Occipital lobe (tissue), 1 donor: ENCODE measurements at regions not wholly inside any gene's neighbourhood (a gene's known extent, or its start where the extent isn't known, plus 50 kb on each side); places are given as distances from the start of the nearest gene placed in this dataset.
"Not testable (repeated sequence)": the region's sequence is repeated elsewhere in the genome, so short reads cannot be mapped to it uniquely, and the experiment has no call there.

Experiments used
- DNase-seq: peaks from one replicate; lab custom pipeline; 2025; lab: John Stamatoyannopoulos, UW

- no peak for DNase-seq
Measured at GRCh38 chr18:38883111-38883510, 1317.5 kb upstream of the CELF4 start.

DNA sequence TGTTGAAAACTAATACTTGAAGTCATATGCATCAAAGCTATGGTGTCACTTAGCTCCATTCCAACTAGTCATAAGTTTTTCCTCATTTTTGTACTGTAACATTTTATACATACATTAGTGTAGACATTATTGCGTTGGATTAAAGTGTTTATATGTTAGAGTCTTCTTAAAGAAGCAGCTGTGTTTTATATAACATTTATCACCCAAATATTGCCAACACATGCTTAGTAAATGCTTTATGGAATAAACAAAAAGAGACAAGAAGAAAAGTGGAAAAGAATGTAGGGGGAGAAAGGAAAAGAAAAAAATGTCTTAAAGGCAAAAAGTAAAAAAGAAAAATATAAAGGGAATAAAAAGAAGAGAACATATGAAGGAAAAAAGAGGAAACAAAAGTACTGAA is 1314.3 kb upstream of the CELF4 start:
- DNase-seq, result no peak

DNA sequence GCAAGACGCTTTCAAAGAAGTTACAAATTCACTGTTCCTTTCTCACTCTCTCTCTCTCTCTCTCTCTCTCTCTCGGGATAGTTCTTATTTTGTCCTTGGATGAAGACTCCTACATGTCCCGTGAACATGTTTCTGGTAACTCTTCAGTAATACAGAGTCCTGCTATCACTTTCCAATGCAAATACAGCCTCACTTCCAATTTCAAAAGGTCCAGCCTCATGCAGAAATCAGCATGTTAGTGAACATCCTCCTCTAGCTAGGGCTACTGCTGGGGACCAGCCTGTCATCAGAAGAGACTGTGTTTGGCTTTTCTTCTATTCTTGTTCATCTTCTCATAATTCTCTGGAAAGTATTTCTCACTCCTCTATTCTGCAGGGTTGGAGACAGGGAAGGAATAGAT is 1306.7 kb upstream of the CELF4 start:
- DNase-seq, result no peak

DNA sequence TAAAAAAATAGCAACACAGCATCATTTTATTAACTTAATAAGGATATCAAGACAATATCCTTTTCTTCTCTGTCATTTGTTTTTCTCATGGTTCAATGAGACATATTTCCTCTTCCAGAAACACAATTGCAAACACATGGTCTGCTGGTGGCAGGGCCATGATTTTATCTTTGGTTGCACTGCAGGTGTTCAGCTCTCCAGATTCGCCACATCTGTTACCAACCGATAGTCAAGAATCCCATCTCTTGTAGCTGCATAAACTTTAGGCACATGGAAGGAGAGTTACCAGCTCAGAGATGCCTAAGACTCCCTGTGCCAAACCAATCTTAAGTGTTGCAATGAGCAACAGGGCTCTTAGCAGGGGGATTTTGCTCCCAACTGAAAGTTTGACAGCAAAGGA is 1303.2 kb upstream of the CELF4 start:
- DNase-seq, result no peak

GRCh38 chr18:38867680-38868079 is 1302.1 kb upstream of the CELF4 start:
- DNase-seq, result no peak

- no peak for DNase-seq
Measured at GRCh38 chr18:38851526-38851925, 1285.9 kb upstream of the CELF4 start.

GRCh38 chr18:38847326-38847725 is 1281.7 kb upstream of the CELF4 start:
- DNase-seq, result no peak

- DNase-seq, result no peak
Measured at GRCh38 chr18:38843291-38843690, 1277.7 kb upstream of the CELF4 start.

DNA sequence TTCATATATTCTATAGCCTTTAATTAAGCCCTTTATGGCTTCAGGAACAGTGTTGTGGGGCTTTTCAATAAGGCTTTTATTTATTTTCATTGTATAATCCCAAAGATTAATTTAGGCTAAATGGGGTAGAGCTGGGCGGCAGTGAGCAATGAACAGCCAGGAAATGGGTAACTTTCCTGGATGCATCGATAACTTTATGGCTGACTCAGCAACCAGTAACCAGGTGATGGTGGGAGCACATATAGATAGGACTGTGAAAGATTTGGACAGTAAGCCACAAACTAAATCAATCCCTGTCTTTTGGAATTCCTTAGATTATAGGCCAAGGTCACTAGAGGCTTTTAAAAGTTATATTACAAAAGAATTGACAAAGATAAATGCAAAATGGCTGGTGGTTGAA is 1260.6 kb upstream of the CELF4 start:
- no peak for DNase-seq

DNA sequence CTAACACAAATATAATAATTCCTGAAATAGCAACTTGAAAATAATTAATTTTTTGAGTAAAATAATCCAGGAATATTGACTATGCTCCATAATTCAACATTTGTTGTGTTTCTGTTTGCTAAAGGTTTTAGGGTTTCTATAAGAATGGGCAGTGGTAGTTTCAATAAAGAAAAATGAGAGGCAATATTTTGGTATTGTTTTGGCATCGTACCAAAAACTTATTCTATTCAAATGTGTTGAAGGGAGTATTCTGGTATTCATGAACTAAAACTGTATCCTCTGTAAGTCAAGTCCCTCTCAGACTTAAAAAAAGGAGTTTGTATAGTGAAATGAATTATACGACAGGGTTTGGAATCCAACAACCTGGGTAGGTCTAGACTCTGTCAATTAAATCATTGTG is 1245.6 kb upstream of the CELF4 start:
- DNase-seq, result no peak

- DNase-seq, result no peak
Measured at GRCh38 chr18:38810789-38811188, 1245.2 kb upstream of the CELF4 start.

GRCh38 chr18:38807915-38808314 is 1242.3 kb upstream of the CELF4 start:
- no peak for DNase-seq

GRCh38 chr18:38805256-38805655 is 1239.7 kb upstream of the CELF4 start:
- no peak for DNase-seq

- DNase-seq, result no peak
Measured at GRCh38 chr18:38801640-38802039, 1236.0 kb upstream of the CELF4 start.

- DNase-seq, result no peak
Measured at GRCh38 chr18:38796762-38797161, 1231.2 kb upstream of the CELF4 start.

GRCh38 chr18:38792731-38793130 is 1227.1 kb upstream of the CELF4 start:
- no peak for DNase-seq

GRCh38 chr18:38790786-38791185 is 1225.2 kb upstream of the CELF4 start:
- DNase-seq, result no peak

DNA sequence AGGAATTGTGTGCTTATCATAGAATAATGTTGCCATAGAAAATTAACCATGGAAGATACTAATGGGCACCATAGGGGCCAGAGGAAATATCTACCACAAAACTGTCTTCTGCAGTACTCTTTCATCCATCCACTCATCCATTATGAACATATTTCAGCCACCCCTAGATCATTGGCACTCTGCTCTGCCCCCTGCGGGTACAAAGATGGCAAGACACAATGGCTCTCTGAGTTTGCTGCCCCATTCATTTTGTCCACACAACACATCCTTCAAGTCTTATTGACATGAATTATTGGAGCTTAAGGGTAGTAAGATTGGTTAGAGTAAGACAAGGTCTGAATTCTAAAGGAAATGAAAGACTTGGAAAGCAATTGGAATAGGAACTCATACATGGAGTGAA is 1224.7 kb upstream of the CELF4 start:
- no peak for DNase-seq

DNA sequence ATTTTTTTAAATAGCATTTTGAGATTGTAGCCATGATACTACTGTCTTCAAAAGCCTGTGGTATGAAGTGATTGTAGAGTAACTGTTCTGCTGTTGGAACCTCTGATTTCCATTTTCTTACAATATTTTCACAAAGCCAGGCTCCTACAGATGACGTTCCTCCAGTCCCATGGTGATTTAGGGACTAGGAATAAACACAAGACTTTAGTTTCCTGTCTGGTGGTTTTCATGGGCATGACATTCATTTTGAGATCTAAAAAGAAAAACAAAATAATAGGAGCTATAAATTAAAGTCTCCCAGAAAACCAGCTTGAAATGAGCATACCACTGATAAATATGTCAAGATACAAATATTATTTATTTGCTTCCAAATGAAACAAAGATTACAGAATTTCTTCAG is 1223.5 kb upstream of the CELF4 start:
- no peak for DNase-seq

GRCh38 chr18:38786906-38787305 is 1221.3 kb upstream of the CELF4 start:
- no peak for DNase-seq

DNA sequence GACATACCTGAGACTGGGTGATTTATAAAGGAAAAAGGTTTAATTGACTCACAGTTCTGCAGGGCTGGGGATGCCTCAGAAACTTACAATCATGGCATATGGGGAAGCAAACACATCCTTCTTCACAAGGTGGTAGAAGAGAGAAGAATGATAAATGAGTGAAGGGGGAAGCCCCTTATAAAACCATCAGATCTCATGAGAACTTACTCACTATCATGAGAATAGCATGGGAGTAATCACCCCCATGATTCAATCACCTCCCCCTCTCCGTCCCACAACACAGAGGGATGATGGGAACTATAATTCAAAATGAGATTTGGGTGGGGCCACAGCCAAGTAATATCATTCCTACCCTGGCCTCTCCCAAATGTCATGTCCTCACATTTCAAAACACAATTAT is 1206.0 kb upstream of the CELF4 start:
- DNase-seq, result not testable (repeated sequence)

GRCh38 chr18:38768504-38768903 is 1202.9 kb upstream of the CELF4 start:
- no peak for DNase-seq

GRCh38 chr18:38759457-38759856 is 1193.9 kb upstream of the CELF4 start:
- no peak for DNase-seq

DNA sequence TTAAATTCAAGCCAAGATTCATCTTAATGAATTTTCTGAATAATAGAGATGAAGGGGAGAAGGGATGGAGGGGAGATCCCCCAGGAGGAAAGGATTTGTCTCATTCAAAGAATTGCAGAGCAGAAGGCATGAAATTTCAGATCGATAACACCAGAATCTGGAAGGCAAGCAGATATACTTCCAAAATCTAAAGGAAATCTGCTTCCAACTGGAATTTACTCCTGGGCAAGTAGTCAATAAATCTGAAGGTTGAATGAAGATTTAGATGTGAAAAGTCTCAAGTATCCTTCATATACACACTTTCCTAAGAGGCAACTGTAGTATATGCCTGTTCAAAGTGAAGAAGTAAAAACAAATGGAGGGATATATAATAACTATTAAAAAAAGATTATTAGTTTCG is 1190.8 kb upstream of the CELF4 start:
- DNase-seq, result no peak

- DNase-seq, result no peak
Measured at GRCh38 chr18:38752430-38752829, 1186.8 kb upstream of the CELF4 start.
